ENCODE measurements at regions not wholly inside any gene's neighbourhood (a gene's known extent, or its start where the extent isn't known, plus 50 kb on each side); places are given as distances from the start of the nearest gene placed in this dataset.

GRCh38 chr9:115498303-115498702 lies 380.3 kb upstream of the TNC start:
- TF ChIP-seq POLR2A (IDR thresholded peaks at IDR 0.05) (no peak), CTCF (IDR thresholded peaks at IDR 0.05) (no peak)
